H1 (cell line): ENCODE measurements at regions not wholly inside any gene's neighbourhood (a gene's known extent, or its start where the extent isn't known, plus 50 kb on each side); places are given as distances from the start of the nearest gene placed in this dataset.

Experiments used
- BRCA1 ChIP-seq: IDR thresholded peaks from 2 replicates; pipeline ENCODE4 v1.6.1; 2012; ENCODE audit warnings: low read depth, low read length, improper control_type of control experiment
- CEBPB ChIP-seq: IDR thresholded peaks from 2 replicates; pipeline ENCODE4 v1.6.1; 2012; ENCODE audit warnings: low read depth, low read length
- CHD1 ChIP-seq: IDR thresholded peaks from 2 replicates; pipeline ENCODE4 v1.6.1; 2012; ENCODE audit warnings: low read depth, low read length, improper control_type of control experiment
- EGR1 ChIP-seq: IDR thresholded peaks from 2 replicates; pipeline ENCODE4 v1.6.1; 2011; ENCODE audit warnings: low read depth, low read length, borderline replicate concordance
- JUN ChIP-seq: IDR thresholded peaks from 2 replicates; pipeline ENCODE4 v1.6.1; 2011; ENCODE audit warnings: low read depth, mild to moderate bottlenecking, improper control_type of control experiment, low read length
- SIRT6 ChIP-seq: IDR thresholded peaks from one replicate; pipeline ENCODE4 v1.7.1; 2012; ENCODE audit warnings: low read length, inconsistent platforms
- SRF ChIP-seq: IDR thresholded peaks from 2 replicates; pipeline ENCODE4 v1.6.1; 2011; ENCODE audit warnings: mild to moderate bottlenecking, low read depth, low read length, moderate library complexity
- SUZ12 ChIP-seq: fragments of 200-600 bp; sonication (generic); IDR thresholded peaks from 2 replicates; pipeline ENCODE4 v1.6.1; 2012; ENCODE audit warnings: mild to moderate bottlenecking, inconsistent platforms, low read length, moderate library complexity, mixed read lengths
- ZNF274 ChIP-seq: IDR thresholded peaks from 2 replicates; pipeline ENCODE4 v1.7.0; 2012; ENCODE audit warnings: low read length, borderline replicate concordance; ENCODE audit errors: extremely low read depth
- TF ChIP-seq, protein P1 (sequence below): fragments of 300-600 bp; sonication (generic); IDR thresholded peaks from 2 replicates; pipeline ENCODE4 v1.7.1; 2012; ENCODE audit warnings: low read length, moderate library complexity, mild to moderate bottlenecking, inconsistent platforms; ENCODE audit not compliant: insufficient replicate concordance
- TF ChIP-seq, protein P2 (sequence below): IDR thresholded peaks from 2 replicates; pipeline ENCODE4 v1.6.1; 2012; ENCODE audit warnings: low read length, inconsistent platforms

DNA sequence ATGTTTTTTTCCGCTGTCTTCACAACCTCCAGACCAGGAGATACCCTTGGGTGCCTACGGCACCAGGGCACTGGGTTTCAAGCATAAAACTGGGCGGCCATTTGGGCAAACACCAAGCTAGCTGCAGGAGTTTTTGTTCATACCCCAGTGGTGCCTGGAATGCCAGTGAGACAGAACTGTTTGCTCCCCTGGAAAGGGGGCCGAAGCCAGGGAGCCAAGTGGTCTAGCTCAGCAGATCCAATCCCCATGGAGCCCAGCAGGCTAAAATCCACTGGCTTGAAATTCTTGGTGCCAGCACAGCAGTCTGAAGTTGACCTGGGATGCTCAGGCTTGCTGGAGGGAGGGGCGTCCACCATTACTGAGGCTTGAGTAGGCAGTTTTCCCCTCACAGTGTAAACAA lies 265.3 kb upstream of the ZEB2 start (continued):
- TF ChIP-seq, protein P1, sequence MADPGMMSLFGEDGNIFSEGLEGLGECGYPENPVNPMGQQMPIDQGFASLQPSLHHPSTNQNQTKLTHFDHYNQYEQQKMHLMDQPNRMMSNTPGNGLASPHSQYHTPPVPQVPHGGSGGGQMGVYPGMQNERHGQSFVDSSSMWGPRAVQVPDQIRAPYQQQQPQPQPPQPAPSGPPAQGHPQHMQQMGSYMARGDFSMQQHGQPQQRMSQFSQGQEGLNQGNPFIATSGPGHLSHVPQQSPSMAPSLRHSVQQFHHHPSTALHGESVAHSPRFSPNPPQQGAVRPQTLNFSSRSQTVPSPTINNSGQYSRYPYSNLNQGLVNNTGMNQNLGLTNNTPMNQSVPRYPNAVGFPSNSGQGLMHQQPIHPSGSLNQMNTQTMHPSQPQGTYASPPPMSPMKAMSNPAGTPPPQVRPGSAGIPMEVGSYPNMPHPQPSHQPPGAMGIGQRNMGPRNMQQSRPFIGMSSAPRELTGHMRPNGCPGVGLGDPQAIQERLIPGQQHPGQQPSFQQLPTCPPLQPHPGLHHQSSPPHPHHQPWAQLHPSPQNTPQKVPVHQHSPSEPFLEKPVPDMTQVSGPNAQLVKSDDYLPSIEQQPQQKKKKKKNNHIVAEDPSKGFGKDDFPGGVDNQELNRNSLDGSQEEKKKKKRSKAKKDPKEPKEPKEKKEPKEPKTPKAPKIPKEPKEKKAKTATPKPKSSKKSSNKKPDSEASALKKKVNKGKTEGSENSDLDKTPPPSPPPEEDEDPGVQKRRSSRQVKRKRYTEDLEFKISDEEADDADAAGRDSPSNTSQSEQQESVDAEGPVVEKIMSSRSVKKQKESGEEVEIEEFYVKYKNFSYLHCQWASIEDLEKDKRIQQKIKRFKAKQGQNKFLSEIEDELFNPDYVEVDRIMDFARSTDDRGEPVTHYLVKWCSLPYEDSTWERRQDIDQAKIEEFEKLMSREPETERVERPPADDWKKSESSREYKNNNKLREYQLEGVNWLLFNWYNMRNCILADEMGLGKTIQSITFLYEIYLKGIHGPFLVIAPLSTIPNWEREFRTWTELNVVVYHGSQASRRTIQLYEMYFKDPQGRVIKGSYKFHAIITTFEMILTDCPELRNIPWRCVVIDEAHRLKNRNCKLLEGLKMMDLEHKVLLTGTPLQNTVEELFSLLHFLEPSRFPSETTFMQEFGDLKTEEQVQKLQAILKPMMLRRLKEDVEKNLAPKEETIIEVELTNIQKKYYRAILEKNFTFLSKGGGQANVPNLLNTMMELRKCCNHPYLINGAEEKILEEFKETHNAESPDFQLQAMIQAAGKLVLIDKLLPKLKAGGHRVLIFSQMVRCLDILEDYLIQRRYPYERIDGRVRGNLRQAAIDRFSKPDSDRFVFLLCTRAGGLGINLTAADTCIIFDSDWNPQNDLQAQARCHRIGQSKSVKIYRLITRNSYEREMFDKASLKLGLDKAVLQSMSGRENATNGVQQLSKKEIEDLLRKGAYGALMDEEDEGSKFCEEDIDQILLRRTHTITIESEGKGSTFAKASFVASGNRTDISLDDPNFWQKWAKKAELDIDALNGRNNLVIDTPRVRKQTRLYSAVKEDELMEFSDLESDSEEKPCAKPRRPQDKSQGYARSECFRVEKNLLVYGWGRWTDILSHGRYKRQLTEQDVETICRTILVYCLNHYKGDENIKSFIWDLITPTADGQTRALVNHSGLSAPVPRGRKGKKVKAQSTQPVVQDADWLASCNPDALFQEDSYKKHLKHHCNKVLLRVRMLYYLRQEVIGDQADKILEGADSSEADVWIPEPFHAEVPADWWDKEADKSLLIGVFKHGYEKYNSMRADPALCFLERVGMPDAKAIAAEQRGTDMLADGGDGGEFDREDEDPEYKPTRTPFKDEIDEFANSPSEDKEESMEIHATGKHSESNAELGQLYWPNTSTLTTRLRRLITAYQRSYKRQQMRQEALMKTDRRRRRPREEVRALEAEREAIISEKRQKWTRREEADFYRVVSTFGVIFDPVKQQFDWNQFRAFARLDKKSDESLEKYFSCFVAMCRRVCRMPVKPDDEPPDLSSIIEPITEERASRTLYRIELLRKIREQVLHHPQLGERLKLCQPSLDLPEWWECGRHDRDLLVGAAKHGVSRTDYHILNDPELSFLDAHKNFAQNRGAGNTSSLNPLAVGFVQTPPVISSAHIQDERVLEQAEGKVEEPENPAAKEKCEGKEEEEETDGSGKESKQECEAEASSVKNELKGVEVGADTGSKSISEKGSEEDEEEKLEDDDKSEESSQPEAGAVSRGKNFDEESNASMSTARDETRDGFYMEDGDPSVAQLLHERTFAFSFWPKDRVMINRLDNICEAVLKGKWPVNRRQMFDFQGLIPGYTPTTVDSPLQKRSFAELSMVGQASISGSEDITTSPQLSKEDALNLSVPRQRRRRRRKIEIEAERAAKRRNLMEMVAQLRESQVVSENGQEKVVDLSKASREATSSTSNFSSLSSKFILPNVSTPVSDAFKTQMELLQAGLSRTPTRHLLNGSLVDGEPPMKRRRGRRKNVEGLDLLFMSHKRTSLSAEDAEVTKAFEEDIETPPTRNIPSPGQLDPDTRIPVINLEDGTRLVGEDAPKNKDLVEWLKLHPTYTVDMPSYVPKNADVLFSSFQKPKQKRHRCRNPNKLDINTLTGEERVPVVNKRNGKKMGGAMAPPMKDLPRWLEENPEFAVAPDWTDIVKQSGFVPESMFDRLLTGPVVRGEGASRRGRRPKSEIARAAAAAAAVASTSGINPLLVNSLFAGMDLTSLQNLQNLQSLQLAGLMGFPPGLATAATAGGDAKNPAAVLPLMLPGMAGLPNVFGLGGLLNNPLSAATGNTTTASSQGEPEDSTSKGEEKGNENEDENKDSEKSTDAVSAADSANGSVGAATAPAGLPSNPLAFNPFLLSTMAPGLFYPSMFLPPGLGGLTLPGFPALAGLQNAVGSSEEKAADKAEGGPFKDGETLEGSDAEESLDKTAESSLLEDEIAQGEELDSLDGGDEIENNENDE = no peak
- no peak for TF ChIP-seq BRCA1
- TF ChIP-seq CEBPB = no peak
- no peak for TF ChIP-seq SUZ12
- TF ChIP-seq, protein P2, sequence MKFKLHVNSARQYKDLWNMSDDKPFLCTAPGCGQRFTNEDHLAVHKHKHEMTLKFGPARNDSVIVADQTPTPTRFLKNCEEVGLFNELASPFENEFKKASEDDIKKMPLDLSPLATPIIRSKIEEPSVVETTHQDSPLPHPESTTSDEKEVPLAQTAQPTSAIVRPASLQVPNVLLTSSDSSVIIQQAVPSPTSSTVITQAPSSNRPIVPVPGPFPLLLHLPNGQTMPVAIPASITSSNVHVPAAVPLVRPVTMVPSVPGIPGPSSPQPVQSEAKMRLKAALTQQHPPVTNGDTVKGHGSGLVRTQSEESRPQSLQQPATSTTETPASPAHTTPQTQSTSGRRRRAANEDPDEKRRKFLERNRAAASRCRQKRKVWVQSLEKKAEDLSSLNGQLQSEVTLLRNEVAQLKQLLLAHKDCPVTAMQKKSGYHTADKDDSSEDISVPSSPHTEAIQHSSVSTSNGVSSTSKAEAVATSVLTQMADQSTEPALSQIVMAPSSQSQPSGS = no peak
- no peak for TF ChIP-seq ZNF274
- no peak for TF ChIP-seq JUN
- TF ChIP-seq CHD1 = no peak
- TF ChIP-seq EGR1 = no peak
- TF ChIP-seq SRF = no peak
- TF ChIP-seq SIRT6 = no peak
